Duodenal mucosa (tissue), 2 donors: ENCODE measurements at regions not wholly inside any gene's neighbourhood (a gene's known extent, or its start where the extent isn't known, plus 50 kb on each side); places are given as distances from the start of the nearest gene placed in this dataset.

Source experiments
- H3K27ac ChIP-seq: one replicate; pipeline ENCODE4 v1.7.0; 2013; ENCODE audit warnings: low read depth, low read length
- H3K27me3 ChIP-seq, 2 donors: one replicate each; pipeline ENCODE4 v1.7.0; 2013; ENCODE audit warnings: low read length in 2 of 2, control low read depth in 1 of 2; ENCODE audit not compliant: insufficient read depth in 2 of 2, control insufficient read depth in 1 of 2
- H3K36me3 ChIP-seq, 2 donors: one replicate each; pipeline ENCODE4 v1.7.0; 2013; ENCODE audit warnings: low read length in 2 of 2, control low read depth in 1 of 2; ENCODE audit not compliant: insufficient read depth in 2 of 2, control insufficient read depth in 1 of 2
- H3K4me1 ChIP-seq, 2 donors: one replicate each; pipeline ENCODE4 v1.7.0; 2013; ENCODE audit warnings: low read length in 2 of 2, control low read depth in 1 of 2; ENCODE audit not compliant: insufficient read depth in 2 of 2, control insufficient read depth in 1 of 2
- H3K4me3 ChIP-seq, 2 donors: one replicate each; pipeline ENCODE4 v1.7.0; 2013; ENCODE audit warnings: low read length in 2 of 2, low read depth in 1 of 2
- H3K9ac ChIP-seq, 2 donors: one replicate each; pipeline ENCODE4 v1.7.0; 2013; ENCODE audit warnings: low read length in 2 of 2, low read depth in 1 of 2
- H3K9me3 ChIP-seq, 2 donors: one replicate each; pipeline ENCODE4 v1.7.0; 2013; ENCODE audit warnings: low read length in 2 of 2, control low read depth in 1 of 2; ENCODE audit not compliant: control insufficient read depth in 1 of 2

GRCh38 chr3:14311729-14312128, 90.7 kb upstream of the SLC6A6 start:
- Histone ChIP-seq H3K4me1 (peaks cover 9 to 10% of the 10 kb centered on the region in 2 donors), H3K4me3 (no peak overlapping the region), H3K27me3 (no peaks in the 10 kb centered on the region), H3K9ac (no peak overlapping the region), H3K36me3 (no peaks in the 10 kb centered on the region), H3K9me3 (no peaks in the 10 kb centered on the region), H3K27ac (no peak overlapping the region)

- no peak overlapping the region for H3K4me3 ChIP-seq
- H3K4me1 ChIP-seq = peaks cover 9 to 10% of the 10 kb centered on the region in 2 donors
- no peak overlapping the region for H3K27ac ChIP-seq
- H3K27me3 ChIP-seq = no peaks in the 10 kb centered on the region
- no peaks in the 10 kb centered on the region for H3K36me3 ChIP-seq
- H3K9ac ChIP-seq = peak overlapping the region in 1 of 2 donors; percentile 33
- no peaks in the 10 kb centered on the region for H3K9me3 ChIP-seq
These were observed 90.0 kb upstream of the SLC6A6 start for GRCh38 chr3:14312375-14312774.

GRCh38 chr3:14317057-14317553, 85.3 kb upstream of the SLC6A6 start:
- no peaks in the 10 kb centered on the region for H3K27me3 ChIP-seq
- H3K36me3 ChIP-seq = no peaks in the 10 kb centered on the region
- H3K27ac ChIP-seq = no peak overlapping the region
- peaks cover 4 to 11% of the 10 kb centered on the region in 2 donors for H3K4me1 ChIP-seq
- no peaks in the 10 kb centered on the region for H3K9me3 ChIP-seq
- H3K4me3 ChIP-seq = no peak overlapping the region
- no peak overlapping the region for H3K9ac ChIP-seq

DNA sequence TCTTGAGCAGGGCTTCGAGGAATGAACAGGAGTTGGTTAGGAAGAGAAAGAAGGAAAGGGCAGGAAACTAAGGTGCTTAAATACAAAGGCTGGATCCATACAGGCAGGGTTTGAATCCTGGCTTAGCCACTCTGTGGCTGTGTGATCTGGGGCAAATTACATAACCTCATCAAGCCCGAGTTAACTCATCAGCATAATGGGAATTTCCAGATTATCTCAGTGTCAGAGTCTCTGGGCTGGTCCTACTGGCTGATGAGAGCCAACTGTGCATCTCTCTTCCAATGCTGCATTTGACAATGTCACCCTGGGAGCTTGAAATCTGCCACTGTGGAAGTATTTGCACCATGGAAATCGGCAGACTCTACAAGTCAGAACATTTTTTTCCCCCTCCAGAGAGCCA, 83.8 kb upstream of the SLC6A6 start:
- Histone ChIP-seq H3K9ac (no peak overlapping the region), H3K27ac (no peak overlapping the region), H3K36me3 (no peaks in the 10 kb centered on the region), H3K4me3 (no peak overlapping the region), H3K27me3 (no peaks in the 10 kb centered on the region), H3K4me1 (peaks cover 0 to 4% of the 10 kb centered on the region in 2 donors), H3K9me3 (no peaks in the 10 kb centered on the region)

- Histone ChIP-seq H3K27ac (no peak overlapping the region), H3K4me1 (peaks cover 0 to 6% of the 10 kb centered on the region in 2 donors), H3K36me3 (no peaks in the 10 kb centered on the region), H3K4me3 (peak overlapping the region; percentile 26 to 44), H3K9ac (no peak overlapping the region), H3K27me3 (no peaks in the 10 kb centered on the region), H3K9me3 (no peaks in the 10 kb centered on the region)
These were observed 82.7 kb upstream of the SLC6A6 start for GRCh38 chr3:14319654-14320182.

- Histone ChIP-seq H3K9ac (no peak overlapping the region), H3K27ac (no peak overlapping the region), H3K4me3 (peak overlapping the region in 1 of 2 donors; percentile 44), H3K27me3 (no peaks in the 10 kb centered on the region), H3K4me1 (peaks cover 0 to 9% of the 10 kb centered on the region in 2 donors), H3K9me3 (no peaks in the 10 kb centered on the region), H3K36me3 (no peaks in the 10 kb centered on the region)
These were observed 82.2 kb upstream of the SLC6A6 start for GRCh38 chr3:14320219-14320618.

- H3K36me3 ChIP-seq = no peaks in the 10 kb centered on the region
- H3K9ac ChIP-seq = no peak overlapping the region
- H3K4me1 ChIP-seq = peaks cover 0 to 9% of the 10 kb centered on the region in 2 donors
- H3K27ac ChIP-seq = no peak overlapping the region
- no peaks in the 10 kb centered on the region for H3K27me3 ChIP-seq
- no peaks in the 10 kb centered on the region for H3K9me3 ChIP-seq
- no peak overlapping the region for H3K4me3 ChIP-seq
These were observed 80.4 kb upstream of the SLC6A6 start for GRCh38 chr3:14322001-14322400.

- H3K9ac ChIP-seq = no peak overlapping the region
- no peaks in the 10 kb centered on the region for H3K36me3 ChIP-seq
- no peak overlapping the region for H3K4me3 ChIP-seq
- H3K4me1 ChIP-seq = peaks cover 0 to 9% of the 10 kb centered on the region in 2 donors
- H3K27me3 ChIP-seq = no peaks in the 10 kb centered on the region
- no peak overlapping the region for H3K27ac ChIP-seq
- no peaks in the 10 kb centered on the region for H3K9me3 ChIP-seq
These were observed 79.6 kb upstream of the SLC6A6 start for GRCh38 chr3:14322667-14323295.

DNA sequence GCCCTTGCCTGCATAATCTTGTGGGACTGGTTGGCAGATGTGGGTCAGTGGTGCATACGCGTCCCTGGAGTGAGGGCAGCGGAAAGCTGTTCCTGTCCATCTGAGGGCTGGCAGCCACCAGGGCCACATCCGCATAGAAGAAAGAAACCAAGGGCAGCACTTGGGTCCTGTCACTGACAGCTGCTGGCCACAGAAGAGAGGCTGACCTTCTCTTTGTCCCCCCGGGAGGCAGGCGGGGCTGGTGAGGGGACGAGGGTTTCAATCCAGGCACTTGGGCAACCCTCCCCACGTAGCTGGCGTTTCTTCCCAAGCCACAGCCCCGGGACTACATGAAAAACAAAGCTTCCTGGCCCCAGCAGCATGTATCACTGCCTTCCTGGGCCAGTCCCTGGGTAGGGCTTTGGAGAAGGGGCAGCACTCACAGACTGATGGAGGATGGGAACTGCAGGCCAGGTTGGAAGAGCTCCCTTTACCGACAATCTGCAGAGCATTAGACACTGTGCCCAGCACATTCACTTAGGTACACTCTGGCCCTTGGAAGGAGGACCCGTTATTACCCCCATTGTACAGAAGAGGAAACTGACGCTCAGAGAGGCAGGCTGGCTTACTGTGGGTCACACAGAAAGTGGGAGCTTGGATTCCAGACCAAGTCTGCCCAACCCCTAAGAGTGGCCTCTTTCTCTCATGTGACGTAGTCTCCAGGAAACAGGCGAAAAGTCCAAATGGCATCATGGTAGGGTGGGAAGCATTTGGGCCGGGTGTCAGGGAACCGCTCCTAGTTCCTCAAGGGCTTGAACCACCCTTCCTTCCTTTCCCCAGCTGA, 78.8 kb upstream of the SLC6A6 start:
- Histone ChIP-seq H3K27me3 (no peaks in the 10 kb centered on the region), H3K36me3 (no peaks in the 10 kb centered on the region), H3K9ac (no peak overlapping the region), H3K9me3 (no peaks in the 10 kb centered on the region), H3K27ac (no peak overlapping the region), H3K4me1 (peaks cover 0 to 9% of the 10 kb centered on the region in 2 donors), H3K4me3 (no peak overlapping the region)
